Astrocyte (in vitro differentiated cells and primary cell): ENCODE measurements at regions not wholly inside any gene's neighbourhood (a gene's known extent, or its start where the extent isn't known, plus 50 kb on each side); places are given as distances from the start of the nearest gene placed in this dataset.

Source experiments
- DNase-seq: peaks from one replicate; pipeline ENCODE4 v3.0.0-alpha.2; 2010; ENCODE audit warnings: low read depth
- FAIRE-seq: peaks from 2 replicates; lab custom pipeline; 2011; peaks lifted over from hg19 to GRCh38; lab: Jason Lieb, UNC
- H2AFZ ChIP-seq: 2 replicates; pipeline ENCODE4 v1.6.0; 2012; ENCODE audit warnings: low read depth, low read length, inconsistent platforms
- H3K27ac ChIP-seq: 2 replicates; pipeline ENCODE4 v1.5.1; 2011; ENCODE audit warnings: low read depth, low read length, inconsistent platforms
- H3K27me3 ChIP-seq: 2 replicates; pipeline ENCODE4 v1.6.0; 2011; ENCODE audit warnings: low read length, inconsistent platforms; ENCODE audit not compliant: insufficient read depth
- H3K36me3 ChIP-seq: 2 replicates; pipeline ENCODE4 v1.5.1; 2011; ENCODE audit warnings: low read length, inconsistent platforms; ENCODE audit not compliant: insufficient read depth
- H3K4me1 ChIP-seq: 2 replicates; pipeline ENCODE4 v1.5.1; 2011; ENCODE audit warnings: low read length, inconsistent platforms; ENCODE audit not compliant: insufficient read depth
- H3K4me2 ChIP-seq: 2 replicates; pipeline ENCODE4 v1.6.0; 2012; ENCODE audit warnings: low read length, inconsistent platforms
- H3K4me3 ChIP-seq: 2 replicates; pipeline ENCODE4 v1.5.1; 2011; ENCODE audit warnings: low read depth, mild to moderate bottlenecking, low read length, inconsistent platforms; ENCODE audit not compliant: insufficient read depth
- H3K79me2 ChIP-seq: 2 replicates; pipeline ENCODE4 v1.6.0; 2012; ENCODE audit warnings: mild to moderate bottlenecking, low read length, inconsistent platforms; ENCODE audit not compliant: insufficient read depth
- H3K9ac ChIP-seq: 2 replicates; pipeline ENCODE4 v1.6.0; 2012; ENCODE audit warnings: mild to moderate bottlenecking, low read length, inconsistent platforms
- H3K9me3 ChIP-seq: 2 replicates; pipeline ENCODE4 v1.5.1; 2012; ENCODE audit warnings: low read depth, mild to moderate bottlenecking, low read length, inconsistent platforms; ENCODE audit not compliant: insufficient read depth
- H4K20me1 ChIP-seq: 2 replicates; pipeline ENCODE4 v1.6.0; 2012; ENCODE audit warnings: low read length, inconsistent platforms; ENCODE audit not compliant: insufficient read depth
- H3K27ac Mint-ChIP-seq: one replicate; pipeline ENCODE4 v1.8.0; 2021; ENCODE audit warnings: mild to moderate bottlenecking, mixed read lengths; ENCODE audit not compliant: unreplicated experiment
- H3K27me3 Mint-ChIP-seq: one replicate; pipeline ENCODE4 v1.8.0; 2021; ENCODE audit warnings: low read depth, mixed read lengths; ENCODE audit not compliant: unreplicated experiment
- H3K36me3 Mint-ChIP-seq: one replicate; pipeline ENCODE4 v1.8.0; 2021; ENCODE audit warnings: low read depth, mixed read lengths; ENCODE audit not compliant: unreplicated experiment
- H3K4me1 Mint-ChIP-seq: one replicate; pipeline ENCODE4 v1.8.0; 2021; ENCODE audit warnings: low read depth, mixed read lengths; ENCODE audit not compliant: unreplicated experiment
- H3K4me3 Mint-ChIP-seq: one replicate; pipeline ENCODE4 v1.8.0; 2021; ENCODE audit warnings: mild to moderate bottlenecking, moderate library complexity, mixed read lengths; ENCODE audit not compliant: unreplicated experiment
- H3K9me3 Mint-ChIP-seq: one replicate; pipeline ENCODE4 v1.8.0; 2021; ENCODE audit warnings: mild to moderate bottlenecking, mixed read lengths; ENCODE audit not compliant: unreplicated experiment
- CTCF ChIP-seq: IDR thresholded peaks from 2 replicates; pipeline ENCODE4 v1.5.1; 2011; ENCODE audit warnings: low read depth, mild to moderate bottlenecking, inconsistent platforms, low read length, moderate library complexity; ENCODE audit not compliant: insufficient read depth
- EZH2 ChIP-seq: IDR thresholded peaks from 2 replicates; pipeline ENCODE4 v1.6.1; 2012; ENCODE audit warnings: mild to moderate bottlenecking, low read length, inconsistent platforms; ENCODE audit not compliant: insufficient read depth

- Mint-ChIP-seq H3K27me3 (peaks cover 7% of the 10 kb centered on the region), H3K27ac (no peak overlapping the region), H3K36me3 (no peaks in the 10 kb centered on the region), H3K4me1 (no peaks in the 10 kb centered on the region), H3K9me3 (no peaks in the 10 kb centered on the region), H3K4me3 (no peak overlapping the region)
- Histone ChIP-seq H3K9me3 (no peaks in the 10 kb centered on the region), H3K79me2 (no peaks in the 10 kb centered on the region), H3K9ac (no peak overlapping the region), H3K36me3 (no peaks in the 10 kb centered on the region), H3K27ac (no peak overlapping the region), H3K4me2 (no peak overlapping the region), H4K20me1 (no peaks in the 10 kb centered on the region), H3K4me3 (no peak overlapping the region), H2AFZ (no peak overlapping the region), H3K4me1 (no peaks in the 10 kb centered on the region), H3K27me3 (no peaks in the 10 kb centered on the region)
- DNase-seq (peak; percentile 52), FAIRE-seq (no peak)
- TF ChIP-seq CTCF (peak; percentile 86), EZH2 (no peak)
These were observed 53.7 kb upstream of the MBIP start for GRCh38 chr14:36373982-36374673.
